ENCODE measurements at regions not wholly inside any gene's neighbourhood (a gene's known extent, or its start where the extent isn't known, plus 50 kb on each side); places are given as distances from the start of the nearest gene placed in this dataset.

DNA sequence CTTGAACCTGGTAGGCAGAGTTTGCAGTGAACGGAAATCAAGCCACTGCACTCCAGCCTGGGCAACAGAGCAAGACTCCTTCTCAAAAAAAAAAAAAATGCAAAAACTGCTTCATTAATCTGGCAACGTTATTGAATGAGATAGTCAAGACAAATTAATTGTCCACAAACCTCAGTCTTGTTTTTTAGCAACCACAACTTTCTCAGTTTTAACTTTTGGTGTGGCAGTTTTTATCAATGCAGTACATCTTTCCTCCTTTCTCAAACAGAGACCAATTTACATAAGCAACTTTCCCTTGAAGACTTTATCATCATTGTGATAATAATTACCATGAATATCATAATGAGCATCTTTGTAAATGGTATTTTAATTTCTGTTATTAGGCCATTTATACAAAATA, 61.7 kb upstream of the GALNTL6 start:
- no peak overlapping the region for H3K27ac ChIP-seq (ENCODE audit: low read depth, low read length)
- H3K14ac ChIP-seq (ENCODE audit: insufficient read length), result no peak overlapping the region
- H2BK15ac ChIP-seq (ENCODE audit: low read length), result no peak overlapping the region
- CTCF ChIA-PET (ENCODE audit: partially characterized antibody), result no interaction called here
- H4K91ac ChIP-seq (replicated peaks; ENCODE audit: insufficient read length, low read length), result no peak overlapping the region
- H3K4ac ChIP-seq (replicated peaks; ENCODE audit: insufficient read length, low read depth, low read length), result no peak overlapping the region
- no peak overlapping the region for H2BK12ac ChIP-seq (ENCODE audit: low read depth, low read length)
- no peak overlapping the region for H3K4me3 ChIP-seq (ENCODE audit: extremely low read depth in 1 of 4, insufficient read depth in 2 of 4, low read depth in 3 of 4, low read length in 4 of 4)
- no peak overlapping the region for H3K56ac ChIP-seq (replicated peaks; ENCODE audit: insufficient read length, low read depth, low read length)
- no peaks in the 10 kb centered on the region for H3K9me3 ChIP-seq (ENCODE audit: insufficient read depth in 2 of 2, low read depth in 1 of 2, low read length in 1 of 2)
- no peaks in the 10 kb centered on the region for H3K23me2 ChIP-seq (ENCODE audit: low read depth, low read length)
- H4K5ac ChIP-seq (ENCODE audit: insufficient read length, low read depth, low read length), result no peak overlapping the region
- no peak overlapping the region for H2AK5ac ChIP-seq (ENCODE audit: low read depth, low read length)
- no peaks in the 10 kb centered on the region for H4K20me1 ChIP-seq (replicated peaks in 1 of 2; ENCODE audit: control insufficient read depth in 1 of 2, insufficient read depth in 2 of 2, low read length in 2 of 2)
- H3K36me3 ChIP-seq (ENCODE audit: control insufficient read depth in 2 of 4, insufficient read depth in 4 of 4, low read length in 3 of 4), result no peaks in the 10 kb centered on the region
- H3K23ac ChIP-seq (ENCODE audit: insufficient read length), result no peak overlapping the region
- no peak overlapping the region for H3K4me2 ChIP-seq (ENCODE audit: insufficient read depth in 1 of 2, low read depth in 2 of 2, low read length in 2 of 2)
- no peak overlapping the region for H2BK5ac ChIP-seq (ENCODE audit: low read depth, low read length)
- H3K79me2 ChIP-seq (ENCODE audit: control insufficient read depth in 1 of 2, insufficient read depth in 2 of 2, low read length in 2 of 2), result no peaks in the 10 kb centered on the region
- no peak overlapping the region for H3K9ac ChIP-seq (replicated peaks in 1 of 4; ENCODE audit: extremely low read depth in 1 of 4, low read depth in 3 of 4, low read length in 3 of 4)
- no peak for TF ChIP-seq TCF12 (IDR thresholded peaks at IDR 0.05; ENCODE audit: low read depth, low read length)
- TF ChIP-seq SIX5 (IDR thresholded peaks at IDR 0.05; ENCODE audit: low read depth, low read length), result no peak
- no peak for TF ChIP-seq KDM4A (IDR thresholded peaks at IDR 0.05; ENCODE audit: low read depth, low read length, severe bottlenecking)
- no peak for TF ChIP-seq SIRT6 (IDR thresholded peaks at IDR 0.05; ENCODE audit: low read length)
- no peak for TF ChIP-seq BCL11A (IDR thresholded peaks at IDR 0.05; ENCODE audit: low read depth in 2 of 2, low read length in 2 of 2)
- TF ChIP-seq SUZ12 (IDR thresholded peaks at IDR 0.05; ENCODE audit: low read length), result no peak
- TF ChIP-seq, protein P1, sequence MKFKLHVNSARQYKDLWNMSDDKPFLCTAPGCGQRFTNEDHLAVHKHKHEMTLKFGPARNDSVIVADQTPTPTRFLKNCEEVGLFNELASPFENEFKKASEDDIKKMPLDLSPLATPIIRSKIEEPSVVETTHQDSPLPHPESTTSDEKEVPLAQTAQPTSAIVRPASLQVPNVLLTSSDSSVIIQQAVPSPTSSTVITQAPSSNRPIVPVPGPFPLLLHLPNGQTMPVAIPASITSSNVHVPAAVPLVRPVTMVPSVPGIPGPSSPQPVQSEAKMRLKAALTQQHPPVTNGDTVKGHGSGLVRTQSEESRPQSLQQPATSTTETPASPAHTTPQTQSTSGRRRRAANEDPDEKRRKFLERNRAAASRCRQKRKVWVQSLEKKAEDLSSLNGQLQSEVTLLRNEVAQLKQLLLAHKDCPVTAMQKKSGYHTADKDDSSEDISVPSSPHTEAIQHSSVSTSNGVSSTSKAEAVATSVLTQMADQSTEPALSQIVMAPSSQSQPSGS (IDR thresholded peaks at IDR 0.05; ENCODE audit: low read length), result no peak
- no peak for TF ChIP-seq PHF8 (conservative IDR thresholded peaks at IDR 0.05; ENCODE audit: low read depth, low read length)
- no peak for TF ChIP-seq SP4 (IDR thresholded peaks at IDR 0.05; ENCODE audit: low read length)
- no peak for TF ChIP-seq SIN3A (conservative IDR thresholded peaks at IDR 0.05 in 1 of 2, IDR thresholded peaks at IDR 0.05 in 1 of 2; ENCODE audit: low read depth in 1 of 2, low read length in 2 of 2)
- no peak overlapping the region for H2BK20ac ChIP-seq (ENCODE audit: low read length)
- H3K18ac ChIP-seq (ENCODE audit: extremely low read depth, low read length), result no peak overlapping the region
- H3K4me1 ChIP-seq (replicated peaks in 1 of 4; ENCODE audit: control insufficient read depth in 3 of 4, insufficient read depth in 4 of 4, low read length in 3 of 4), result no peaks in the 10 kb centered on the region
- H3K79me1 ChIP-seq (ENCODE audit: low read depth, low read length), result no peaks in the 10 kb centered on the region
- H3K27me3 ChIP-seq (replicated peaks in 1 of 4; ENCODE audit: control insufficient read depth in 3 of 4, extremely low read depth in 1 of 4, insufficient read depth in 3 of 4, low read length in 3 of 4), result no peaks in the 10 kb centered on the region
- POLR2A ChIA-PET (ENCODE audit: partially characterized antibody), result no interaction called here
- H2AFZ ChIP-seq (ENCODE audit: low read length), result no peak overlapping the region
- DNase-seq (ENCODE audit: low read depth in 1 of 2, low spot score in 2 of 2) (no peak), FAIRE-seq (no peak)
- 98% methylated on average over 2 of the region's 2 CpGs; no CpG with 5 or more reads in 1 of the 2 experiments for WGBS, 2 experiments (ENCODE audit: extremely low coverage in 1 of 2, insufficient coverage in 1 of 2, insufficient read length in 1 of 2, insufficient replicate concordance in 2 of 2, low coverage in 1 of 2, low lambda C conversion rate in 2 of 2, missing lambda C conversion rate in 1 of 2)
- H2BK120ac ChIP-seq (replicated peaks; ENCODE audit: low read depth, low read length), result no peak overlapping the region
- no peak overlapping the region for H4K8ac ChIP-seq (ENCODE audit: extremely low read depth, insufficient read depth, low read length)
